ENCODE measurements at regions not wholly inside any gene's neighbourhood (a gene's known extent, or its start where the extent isn't known, plus 50 kb on each side); places are given as distances from the start of the nearest gene placed in this dataset.

DNA sequence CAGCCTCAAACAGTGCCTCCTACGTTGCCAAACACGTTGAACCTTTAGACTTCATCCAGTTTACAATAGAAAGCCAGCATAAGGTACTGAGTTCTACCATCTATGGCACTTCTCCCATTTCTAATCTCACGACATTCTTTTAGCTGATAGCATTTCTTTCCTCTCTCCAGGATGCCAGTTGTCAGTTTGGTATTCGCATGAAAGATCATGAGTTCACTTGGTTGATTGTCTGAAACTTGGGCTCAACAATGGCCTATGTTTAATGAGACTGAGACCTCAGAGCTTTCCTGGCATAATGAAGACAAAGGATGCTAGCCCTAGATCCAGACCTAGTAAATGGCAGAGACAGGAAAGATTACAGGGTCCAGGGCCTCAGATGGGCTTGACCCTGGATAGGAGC, 69.2 kb upstream of the SPRY1 start:
- DNase-seq = no peak
- TF ChIP-seq, protein P1, sequence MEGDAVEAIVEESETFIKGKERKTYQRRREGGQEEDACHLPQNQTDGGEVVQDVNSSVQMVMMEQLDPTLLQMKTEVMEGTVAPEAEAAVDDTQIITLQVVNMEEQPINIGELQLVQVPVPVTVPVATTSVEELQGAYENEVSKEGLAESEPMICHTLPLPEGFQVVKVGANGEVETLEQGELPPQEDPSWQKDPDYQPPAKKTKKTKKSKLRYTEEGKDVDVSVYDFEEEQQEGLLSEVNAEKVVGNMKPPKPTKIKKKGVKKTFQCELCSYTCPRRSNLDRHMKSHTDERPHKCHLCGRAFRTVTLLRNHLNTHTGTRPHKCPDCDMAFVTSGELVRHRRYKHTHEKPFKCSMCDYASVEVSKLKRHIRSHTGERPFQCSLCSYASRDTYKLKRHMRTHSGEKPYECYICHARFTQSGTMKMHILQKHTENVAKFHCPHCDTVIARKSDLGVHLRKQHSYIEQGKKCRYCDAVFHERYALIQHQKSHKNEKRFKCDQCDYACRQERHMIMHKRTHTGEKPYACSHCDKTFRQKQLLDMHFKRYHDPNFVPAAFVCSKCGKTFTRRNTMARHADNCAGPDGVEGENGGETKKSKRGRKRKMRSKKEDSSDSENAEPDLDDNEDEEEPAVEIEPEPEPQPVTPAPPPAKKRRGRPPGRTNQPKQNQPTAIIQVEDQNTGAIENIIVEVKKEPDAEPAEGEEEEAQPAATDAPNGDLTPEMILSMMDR (IDR thresholded peaks at IDR 0.05) = no peak
- TF ChIP-seq POLR2A (IDR thresholded peaks at IDR 0.05) (no peak), EP300 (IDR thresholded peaks at IDR 0.05; ENCODE audit: low read depth) (no peak), POLR2AphosphoS5 (IDR thresholded peaks at IDR 0.05) (no peak)
- peaks cover 4% of the 10 kb centered on the region in 2 donors for H3K9me3 ChIP-seq
- H3K27ac ChIP-seq = no peak overlapping the region
- intact Hi-C loops (cut with DNase I; ENCODE audit: low total_unique reads) (no loop called here), in situ Hi-C loops (cut with MboI; ENCODE audit: low pct_ligation_motif_present in 1 of 4, low pct_unique_long_range_greater_than_20kb in 1 of 4, low sequenced_read_pairs in 3 of 4) (no loop called here)
- H3K27me3 ChIP-seq = no peaks in the 10 kb centered on the region
- no peak overlapping the region for H3K4me3 ChIP-seq
- no peaks in the 10 kb centered on the region for H3K4me1 ChIP-seq
- no peaks in the 10 kb centered on the region for H3K36me3 ChIP-seq
- WGBS, 2 donors (ENCODE audit: low coverage in 1 of 2) = 85 to 89% methylated on average over 4 of the region's 4 CpGs

DNA sequence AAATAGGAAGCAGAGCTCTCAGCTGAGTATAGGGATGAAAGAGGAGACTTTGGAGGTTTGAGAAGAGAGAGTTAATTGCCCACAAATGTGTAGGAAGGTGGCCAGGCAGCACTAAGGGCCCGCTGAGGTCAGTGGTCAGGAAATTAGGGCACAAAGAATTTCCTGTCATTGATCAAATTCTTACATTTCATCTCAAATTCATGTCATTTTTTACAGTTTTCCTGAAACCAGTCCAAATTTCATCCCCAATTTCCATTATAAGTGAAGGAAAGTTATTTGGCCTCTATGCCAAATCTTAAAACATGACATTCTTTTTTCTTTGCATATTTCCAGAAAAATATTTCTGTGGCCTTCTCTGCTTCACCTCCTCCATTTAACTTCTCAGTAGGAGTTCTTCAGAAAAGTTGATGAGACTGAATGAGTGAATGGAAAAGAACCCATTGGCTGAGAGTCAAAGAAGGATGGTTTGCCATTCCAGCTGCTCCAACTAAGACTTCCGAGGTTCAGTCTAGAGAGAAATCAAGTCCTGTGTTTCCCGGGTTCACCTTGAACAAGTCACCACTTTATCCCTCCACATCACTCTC, 68.7 kb upstream of the SPRY1 start:
- in situ Hi-C loops (cut with MboI; ENCODE audit: low pct_ligation_motif_present in 1 of 4, low pct_unique_long_range_greater_than_20kb in 1 of 4, low sequenced_read_pairs in 3 of 4) = no loop called here
- Histone ChIP-seq H3K27me3 (no peaks in the 10 kb centered on the region), H3K4me3 (no peak overlapping the region), H3K9me3 (no peaks in the 10 kb centered on the region), H3K27ac (no peak overlapping the region), H3K4me1 (no peaks in the 10 kb centered on the region), H3K36me3 (no peaks in the 10 kb centered on the region)
- intact Hi-C loops (cut with DNase I; ENCODE audit: low total_unique reads) = no loop called here
- 54 to 85% methylated on average over 3 of the region's 3 CpGs for WGBS, 2 donors (ENCODE audit: low coverage in 1 of 2)
- no peak for TF ChIP-seq EP300 (IDR thresholded peaks at IDR 0.05; ENCODE audit: low read depth)
- no peak for TF ChIP-seq POLR2AphosphoS5 (IDR thresholded peaks at IDR 0.05)
- TF ChIP-seq, protein P1 (IDR thresholded peaks at IDR 0.05) = no peak
- no peak for TF ChIP-seq POLR2A (IDR thresholded peaks at IDR 0.05)
- no peak for DNase-seq

DNA sequence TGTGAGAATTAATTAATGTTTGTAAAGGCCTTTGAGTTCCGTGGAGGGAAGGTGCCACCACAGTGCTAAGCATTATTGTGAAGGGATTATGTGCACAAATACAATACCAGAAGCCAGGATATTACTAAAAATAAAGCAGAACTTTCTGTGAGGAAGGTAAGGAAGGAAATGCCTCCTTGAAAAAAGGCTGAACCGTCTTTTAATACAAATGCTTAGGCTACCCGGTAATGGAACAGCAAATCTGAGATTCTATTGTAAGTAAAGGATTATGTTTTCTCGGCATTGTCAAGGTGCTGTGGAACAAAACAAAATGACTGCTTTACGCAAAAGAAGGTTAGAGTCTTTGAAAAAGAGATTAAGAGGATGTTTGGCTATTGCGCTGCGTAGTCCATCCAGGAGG, 57.9 kb upstream of the SPRY1 start:
- Histone ChIP-seq H3K36me3 (no peaks in the 10 kb centered on the region), H3K27me3 (no peaks in the 10 kb centered on the region), H3K4me3 (no peak overlapping the region), H3K4me1 (no peaks in the 10 kb centered on the region), H3K27ac (no peak overlapping the region), H3K9me3 (no peaks in the 10 kb centered on the region)
- intact Hi-C loops (cut with DNase I; ENCODE audit: low total_unique reads) = no loop called here
- in situ Hi-C loops (cut with MboI; ENCODE audit: low pct_ligation_motif_present in 1 of 4, low pct_unique_long_range_greater_than_20kb in 1 of 4, low sequenced_read_pairs in 3 of 4) = no loop called here
- 83 to 86% methylated on average over 7 of the region's 7 CpGs for WGBS, 2 donors (ENCODE audit: low coverage in 1 of 2)
- no peak for DNase-seq
- TF ChIP-seq, protein P1 (IDR thresholded peaks at IDR 0.05) = no peak
- TF ChIP-seq POLR2AphosphoS5 (IDR thresholded peaks at IDR 0.05) (no peak), POLR2A (IDR thresholded peaks at IDR 0.05) (no peak), EP300 (IDR thresholded peaks at IDR 0.05; ENCODE audit: low read depth) (no peak)

DNA sequence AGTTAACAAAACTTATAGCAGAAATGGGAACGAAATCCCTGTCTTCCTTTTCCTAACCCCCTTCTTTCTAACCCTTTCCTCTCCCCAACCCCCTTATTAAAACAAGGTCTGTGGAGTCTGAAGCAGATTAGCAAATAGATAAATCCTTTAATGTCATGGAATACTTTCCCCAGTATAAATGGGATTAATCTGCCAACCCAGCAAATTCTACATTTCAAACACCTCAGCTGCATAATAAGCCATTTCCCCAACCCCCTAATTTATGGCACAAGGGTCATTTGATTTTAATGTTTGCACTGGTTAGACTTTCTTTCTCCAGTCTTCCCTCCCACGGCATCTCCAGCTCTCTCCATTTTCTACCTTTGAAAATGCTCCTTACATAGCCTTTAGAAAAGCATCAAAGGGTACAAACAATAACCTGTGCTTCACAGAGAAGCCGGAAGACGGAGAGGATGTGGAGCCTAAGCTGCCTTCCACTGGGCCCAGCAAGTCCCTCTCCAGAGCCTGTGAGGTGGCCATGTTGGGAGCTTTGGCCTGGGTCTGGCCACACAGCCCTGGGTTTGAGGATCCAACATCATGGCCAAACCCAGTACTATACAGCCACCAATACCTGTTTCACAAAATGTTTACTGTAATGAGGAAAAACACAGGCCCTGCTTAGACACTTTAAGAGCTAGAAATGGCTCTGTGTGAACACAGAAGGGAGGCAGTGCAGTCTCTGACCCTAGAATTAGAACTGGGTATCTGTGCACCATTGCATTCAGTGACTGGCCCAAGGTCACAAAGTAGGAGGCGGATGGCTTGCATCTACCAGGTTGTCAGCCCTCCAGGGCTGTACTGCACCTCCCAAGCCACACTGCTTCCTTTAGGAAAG, 56.9 kb upstream of the SPRY1 start:
- intact Hi-C loops (cut with DNase I; ENCODE audit: low total_unique reads) = no loop called here
- H3K4me3 ChIP-seq = no peak overlapping the region
- H3K9me3 ChIP-seq = no peaks in the 10 kb centered on the region
- peak overlapping the region in 2 of 4 donors; percentile 2 to 22 for H3K27ac ChIP-seq
- H3K36me3 ChIP-seq = no peaks in the 10 kb centered on the region
- DNase-seq = no peak
- in situ Hi-C loops (cut with MboI; ENCODE audit: low pct_ligation_motif_present in 1 of 4, low pct_unique_long_range_greater_than_20kb in 1 of 4, low sequenced_read_pairs in 3 of 4) = no loop called here
- no peaks in the 10 kb centered on the region for H3K4me1 ChIP-seq
- 95 to 97% methylated on average over 4 to 5 of the region's 5 CpGs for WGBS, 2 donors (ENCODE audit: low coverage in 1 of 2)
- H3K27me3 ChIP-seq = no peaks in the 10 kb centered on the region
- TF ChIP-seq POLR2A (IDR thresholded peaks at IDR 0.05) (no peak), POLR2AphosphoS5 (IDR thresholded peaks at IDR 0.05) (no peak), EP300 (IDR thresholded peaks at IDR 0.05; ENCODE audit: low read depth) (no peak)
- TF ChIP-seq, protein P1 (IDR thresholded peaks at IDR 0.05) = no peak
